ENCODE measurements at regions not wholly inside any gene's neighbourhood (a gene's known extent, or its start where the extent isn't known, plus 50 kb on each side); places are given as distances from the start of the nearest gene placed in this dataset.
A peak's percentile ranks its signal among the peaks of the same experiment; 100 is the strongest.

GRCh38 chr13:33999811-34000605, 182.1 kb downstream of the RFC3 start:
- no peak for DNase-seq (ENCODE audit: low read depth, low spot score)
- no peak overlapping the region for H3K27ac ChIP-seq

GRCh38 chr13:34000955-34001354, 183.0 kb downstream of the RFC3 start:
- no peak for DNase-seq (ENCODE audit: low read depth, low spot score)
- no peak overlapping the region for H3K27ac ChIP-seq

GRCh38 chr13:34001389-34001788, 183.4 kb downstream of the RFC3 start:
- no peak overlapping the region for H3K27ac ChIP-seq
- DNase-seq (ENCODE audit: low read depth, low spot score) = no peak

- H3K27ac ChIP-seq = no peak overlapping the region
- no peak for DNase-seq (ENCODE audit: low read depth, low spot score)
Observed at GRCh38 chr13:34002141-34002540, 184.2 kb downstream of the RFC3 start.

- no peak for DNase-seq (ENCODE audit: low read depth, low spot score)
- H3K27ac ChIP-seq = no peak overlapping the region
Observed at GRCh38 chr13:34002924-34003323, 185.0 kb downstream of the RFC3 start.

GRCh38 chr13:34003656-34004055, 185.7 kb downstream of the RFC3 start:
- no peak for DNase-seq (ENCODE audit: low read depth, low spot score)
- no peak overlapping the region for H3K27ac ChIP-seq

- H3K27ac ChIP-seq = no peak overlapping the region
- DNase-seq (ENCODE audit: low read depth, low spot score) = no peak
Observed at GRCh38 chr13:34004676-34005075, 186.7 kb downstream of the RFC3 start.

- H3K27ac ChIP-seq = no peak overlapping the region
- DNase-seq (ENCODE audit: low read depth, low spot score) = no peak
Observed at GRCh38 chr13:34006011-34006410, 188.1 kb downstream of the RFC3 start.

GRCh38 chr13:34011552-34012085, 193.7 kb downstream of the RFC3 start:
- no peak overlapping the region for H3K27ac ChIP-seq
- no peak for DNase-seq (ENCODE audit: low read depth, low spot score)

- no peak overlapping the region for H3K27ac ChIP-seq
- no peak for DNase-seq (ENCODE audit: low read depth, low spot score)
Observed at GRCh38 chr13:34012382-34012781, 194.4 kb downstream of the RFC3 start.

GRCh38 chr13:34013061-34013460, 195.1 kb downstream of the RFC3 start:
- H3K27ac ChIP-seq = no peak overlapping the region
- DNase-seq (ENCODE audit: low read depth, low spot score) = no peak

- H3K27ac ChIP-seq = no peak overlapping the region
- DNase-seq (ENCODE audit: low read depth, low spot score) = peak; percentile 75
Observed at GRCh38 chr13:34017231-34017630, 199.3 kb downstream of the RFC3 start.

- DNase-seq (ENCODE audit: low read depth, low spot score) = no peak
- peak overlapping the region; percentile 50 for H3K27ac ChIP-seq
Observed at GRCh38 chr13:34019870-34020269, 201.9 kb downstream of the RFC3 start.

GRCh38 chr13:34020388-34020787, 202.4 kb downstream of the RFC3 start:
- H3K27ac ChIP-seq = peak overlapping the region; percentile 50
- peak; percentile 88 for DNase-seq (ENCODE audit: low read depth, low spot score)

- DNase-seq (ENCODE audit: low read depth, low spot score) = no peak
Observed at GRCh38 chr13:34021619-34022018, 203.7 kb downstream of the RFC3 start.

GRCh38 chr13:34025746-34026145, 207.8 kb downstream of the RFC3 start:
- no peak for DNase-seq (ENCODE audit: low read depth, low spot score)
- peak overlapping the region; percentile 57 for H3K27ac ChIP-seq

More at GRCh38 chr13:34021619-34022018, 203.7 kb downstream of the RFC3 start:
- no peak overlapping the region for H3K27ac ChIP-seq

GRCh38 chr13:34026308-34026707, 208.4 kb downstream of the RFC3 start:
- peak overlapping the region; percentile 57 for H3K27ac ChIP-seq
- DNase-seq (ENCODE audit: low read depth, low spot score) = no peak

- H3K27ac ChIP-seq = no peak overlapping the region
- DNase-seq (ENCODE audit: low read depth, low spot score) = no peak
Observed at GRCh38 chr13:34028496-34029442, 210.8 kb downstream of the RFC3 start.

- DNase-seq (ENCODE audit: low read depth, low spot score) = no peak
- H3K27ac ChIP-seq = no peak overlapping the region
Observed at GRCh38 chr13:34030782-34031181, 212.8 kb downstream of the RFC3 start.

- no peak overlapping the region for H3K27ac ChIP-seq
- DNase-seq (ENCODE audit: low read depth, low spot score) = no peak
Observed at GRCh38 chr13:34031610-34032009, 213.7 kb downstream of the RFC3 start.

- H3K27ac ChIP-seq = no peak overlapping the region
- DNase-seq (ENCODE audit: low read depth, low spot score) = no peak
Observed at GRCh38 chr13:34034411-34034810, 216.5 kb downstream of the RFC3 start.

All from epithelial cell of prostate (primary cell).